ENCODE measurements at regions not wholly inside any gene's neighbourhood (a gene's known extent, or its start where the extent isn't known, plus 50 kb on each side); places are given as distances from the start of the nearest gene placed in this dataset.

DNA sequence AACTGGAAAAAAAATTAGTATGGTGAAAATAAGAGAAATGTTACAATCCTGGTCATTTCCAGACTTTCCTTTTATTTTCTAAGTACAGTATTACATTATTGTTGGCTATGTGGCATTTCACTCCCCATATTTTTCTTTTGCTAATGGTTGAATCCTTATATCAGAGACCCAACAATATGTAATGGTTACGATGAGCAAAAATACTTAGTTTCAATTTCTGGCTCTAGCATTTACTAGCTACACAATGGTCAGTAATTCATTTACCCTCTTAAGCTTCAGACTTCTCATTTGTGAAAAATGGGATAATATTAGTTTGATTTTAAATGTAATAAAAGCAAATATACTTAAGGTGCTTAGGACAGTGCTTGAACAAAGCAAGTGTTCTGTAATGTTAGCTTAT is 942.9 kb upstream of the PABPC4L start:
- TF ChIP-seq, protein P1, sequence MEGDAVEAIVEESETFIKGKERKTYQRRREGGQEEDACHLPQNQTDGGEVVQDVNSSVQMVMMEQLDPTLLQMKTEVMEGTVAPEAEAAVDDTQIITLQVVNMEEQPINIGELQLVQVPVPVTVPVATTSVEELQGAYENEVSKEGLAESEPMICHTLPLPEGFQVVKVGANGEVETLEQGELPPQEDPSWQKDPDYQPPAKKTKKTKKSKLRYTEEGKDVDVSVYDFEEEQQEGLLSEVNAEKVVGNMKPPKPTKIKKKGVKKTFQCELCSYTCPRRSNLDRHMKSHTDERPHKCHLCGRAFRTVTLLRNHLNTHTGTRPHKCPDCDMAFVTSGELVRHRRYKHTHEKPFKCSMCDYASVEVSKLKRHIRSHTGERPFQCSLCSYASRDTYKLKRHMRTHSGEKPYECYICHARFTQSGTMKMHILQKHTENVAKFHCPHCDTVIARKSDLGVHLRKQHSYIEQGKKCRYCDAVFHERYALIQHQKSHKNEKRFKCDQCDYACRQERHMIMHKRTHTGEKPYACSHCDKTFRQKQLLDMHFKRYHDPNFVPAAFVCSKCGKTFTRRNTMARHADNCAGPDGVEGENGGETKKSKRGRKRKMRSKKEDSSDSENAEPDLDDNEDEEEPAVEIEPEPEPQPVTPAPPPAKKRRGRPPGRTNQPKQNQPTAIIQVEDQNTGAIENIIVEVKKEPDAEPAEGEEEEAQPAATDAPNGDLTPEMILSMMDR (IDR thresholded peaks at IDR 0.05), result no peak
- no peak for TF ChIP-seq POLR2A (IDR thresholded peaks at IDR 0.05)
